Esophagus muscularis mucosa (tissue), 4 donors: ENCODE measurements at regions not wholly inside any gene's neighbourhood (a gene's known extent, or its start where the extent isn't known, plus 50 kb on each side); places are given as distances from the start of the nearest gene placed in this dataset.

Experiments
- EP300 ChIP-seq: sonication (generic); formaldehyde crosslinking; IDR thresholded peaks from one replicate; pipeline ENCODE4 v1.6.1; 2017; ENCODE audit warnings: antibody characterized with exemption
- POLR2A ChIP-seq: fragments of 450-650 bp; IDR thresholded peaks from one replicate; pipeline ENCODE4 v1.6.1; 2017; ENCODE audit warnings: antibody characterized with exemption, moderate library complexity, mild to moderate bottlenecking, low read depth
- POLR2AphosphoS5 ChIP-seq, 2 donors: sonication (generic); formaldehyde crosslinking; IDR thresholded peaks; one replicate each; pipeline ENCODE4 v1.6.1; 2017; ENCODE audit warnings: antibody characterized with exemption in 2 of 2
- TF ChIP-seq, protein P1 (sequence below), 3 experiments: fragments of 200-600 bp in 2 of 3; fragments of 450-650 bp in 1 of 3; sonication (generic) in 2 of 3; IDR thresholded peaks; one replicate each; pipeline ENCODE4 v1.5.1; 2017 to 2019; ENCODE audit warnings: antibody characterized with exemption in 3 of 3, mild to moderate bottlenecking in 2 of 3, moderate library complexity in 1 of 3

GRCh38 chr15:93820566-93820965 is 410.8 kb upstream of the MCTP2 start:
- TF ChIP-seq, protein P1, sequence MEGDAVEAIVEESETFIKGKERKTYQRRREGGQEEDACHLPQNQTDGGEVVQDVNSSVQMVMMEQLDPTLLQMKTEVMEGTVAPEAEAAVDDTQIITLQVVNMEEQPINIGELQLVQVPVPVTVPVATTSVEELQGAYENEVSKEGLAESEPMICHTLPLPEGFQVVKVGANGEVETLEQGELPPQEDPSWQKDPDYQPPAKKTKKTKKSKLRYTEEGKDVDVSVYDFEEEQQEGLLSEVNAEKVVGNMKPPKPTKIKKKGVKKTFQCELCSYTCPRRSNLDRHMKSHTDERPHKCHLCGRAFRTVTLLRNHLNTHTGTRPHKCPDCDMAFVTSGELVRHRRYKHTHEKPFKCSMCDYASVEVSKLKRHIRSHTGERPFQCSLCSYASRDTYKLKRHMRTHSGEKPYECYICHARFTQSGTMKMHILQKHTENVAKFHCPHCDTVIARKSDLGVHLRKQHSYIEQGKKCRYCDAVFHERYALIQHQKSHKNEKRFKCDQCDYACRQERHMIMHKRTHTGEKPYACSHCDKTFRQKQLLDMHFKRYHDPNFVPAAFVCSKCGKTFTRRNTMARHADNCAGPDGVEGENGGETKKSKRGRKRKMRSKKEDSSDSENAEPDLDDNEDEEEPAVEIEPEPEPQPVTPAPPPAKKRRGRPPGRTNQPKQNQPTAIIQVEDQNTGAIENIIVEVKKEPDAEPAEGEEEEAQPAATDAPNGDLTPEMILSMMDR (IDR thresholded peaks at IDR 0.05) = no peak
- TF ChIP-seq POLR2AphosphoS5 (IDR thresholded peaks at IDR 0.05) (no peak), POLR2A (no peak), EP300 (no peak)
